ENCODE measurements at regions not wholly inside any gene's neighbourhood (a gene's known extent, or its start where the extent isn't known, plus 50 kb on each side); places are given as distances from the start of the nearest gene placed in this dataset.

DNA sequence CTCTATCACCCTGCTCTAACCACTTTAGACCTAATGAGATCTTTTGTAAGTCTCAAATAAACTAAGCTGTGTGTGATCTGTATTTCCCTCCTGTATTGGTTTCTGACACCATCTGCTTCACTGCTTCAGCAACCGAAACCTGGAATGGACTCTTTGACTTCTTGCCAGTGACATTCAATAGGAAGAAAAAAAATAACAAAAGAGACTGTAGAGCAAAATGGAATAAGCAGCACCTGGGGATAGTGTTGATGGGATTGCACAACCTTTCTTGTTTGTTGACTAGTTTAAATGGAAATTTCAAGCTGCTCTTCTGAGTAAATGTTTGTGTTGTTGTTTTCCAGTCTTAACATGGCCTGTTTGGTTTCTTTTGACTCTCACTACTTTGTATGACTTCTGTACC, 888.6 kb upstream of the SEL1L start:
- no peaks in the 10 kb centered on the region for H3K36me3 Mint-ChIP-seq (ENCODE audit: low read depth)
- H3K4me3 Mint-ChIP-seq: no peak overlapping the region
- ATAC-seq (ENCODE audit: poor library complexity) (no peak), DNase-seq (no peak)
- Histone ChIP-seq H3K4me3 (ENCODE audit: low read length) (no peak overlapping the region), H3K4me1 (ENCODE audit: insufficient read depth, low read length) (no peaks in the 10 kb centered on the region), H3K36me3 (ENCODE audit: insufficient read depth, low read length) (no peaks in the 10 kb centered on the region), H3K9me3 (ENCODE audit: control insufficient read depth in 1 of 2, insufficient read depth in 1 of 2, low read length in 2 of 2) (peaks cover 4 to 8% of the 10 kb centered on the region in 2 experiments), H3K27me3 (ENCODE audit: control insufficient read depth in 1 of 2, insufficient read depth in 2 of 2, low read length in 2 of 2) (no peaks in the 10 kb centered on the region), H3K27ac (ENCODE audit: low read depth in 1 of 2, low read length in 2 of 2) (no peak overlapping the region)
- no peak for TF ChIP-seq CTCF (IDR thresholded peaks at IDR 0.05)
- peaks cover 25% of the 10 kb centered on the region for H3K9me3 Mint-ChIP-seq
- intact Hi-C loops (cut with DNase I, micrococcal nuclease): no loop called here
- H3K27me3 Mint-ChIP-seq: no peaks in the 10 kb centered on the region
- CTCF ChIA-PET: no interaction called here
- POLR2A ChIA-PET: no interaction called here
- no peak overlapping the region for H3K27ac Mint-ChIP-seq
- H3K4me1 Mint-ChIP-seq (ENCODE audit: low read depth): no peaks in the 10 kb centered on the region

DNA sequence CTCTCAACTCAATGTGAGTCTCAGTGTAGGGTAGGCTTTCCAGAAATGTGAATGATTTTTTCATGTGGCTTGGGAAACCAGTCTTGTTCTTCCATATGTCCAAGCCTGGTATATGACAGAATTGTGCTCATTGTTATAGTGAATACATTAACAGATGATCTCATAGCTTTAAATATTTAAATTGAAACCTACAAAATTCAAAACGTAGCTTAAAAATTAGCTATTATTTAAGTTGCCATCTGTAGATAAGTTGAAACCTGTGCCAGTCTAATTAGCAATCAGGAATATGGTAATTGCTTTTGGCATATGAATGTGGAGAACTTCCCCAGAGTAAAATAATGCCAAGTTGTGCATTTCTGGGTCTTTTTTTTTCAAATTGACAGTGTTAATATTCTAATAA, 891.6 kb upstream of the SEL1L start:
- no peak overlapping the region for H3K27ac Mint-ChIP-seq
- Histone ChIP-seq H3K4me3 (ENCODE audit: low read length) (no peak overlapping the region), H3K4me1 (ENCODE audit: insufficient read depth, low read length) (no peaks in the 10 kb centered on the region), H3K36me3 (ENCODE audit: insufficient read depth, low read length) (no peaks in the 10 kb centered on the region), H3K27me3 (ENCODE audit: control insufficient read depth in 1 of 2, insufficient read depth in 2 of 2, low read length in 2 of 2) (no peaks in the 10 kb centered on the region), H3K9me3 (ENCODE audit: control insufficient read depth in 1 of 2, insufficient read depth in 1 of 2, low read length in 2 of 2) (peaks cover 4% of the 10 kb centered on the region in 2 experiments), H3K27ac (ENCODE audit: low read depth in 1 of 2, low read length in 2 of 2) (no peak overlapping the region)
- ATAC-seq (ENCODE audit: poor library complexity): no peak
- no peaks in the 10 kb centered on the region for H3K27me3 Mint-ChIP-seq
- ChIA-PET CTCF (no interaction called here), POLR2A (no interaction called here)
- no peak overlapping the region for H3K4me3 Mint-ChIP-seq
- intact Hi-C loops (cut with DNase I, micrococcal nuclease): no loop called here
- no peak for DNase-seq
- H3K36me3 Mint-ChIP-seq (ENCODE audit: low read depth): no peaks in the 10 kb centered on the region
- no peak for TF ChIP-seq CTCF (IDR thresholded peaks at IDR 0.05)
- no peaks in the 10 kb centered on the region for H3K4me1 Mint-ChIP-seq (ENCODE audit: low read depth)
- peaks cover 18% of the 10 kb centered on the region for H3K9me3 Mint-ChIP-seq

DNA sequence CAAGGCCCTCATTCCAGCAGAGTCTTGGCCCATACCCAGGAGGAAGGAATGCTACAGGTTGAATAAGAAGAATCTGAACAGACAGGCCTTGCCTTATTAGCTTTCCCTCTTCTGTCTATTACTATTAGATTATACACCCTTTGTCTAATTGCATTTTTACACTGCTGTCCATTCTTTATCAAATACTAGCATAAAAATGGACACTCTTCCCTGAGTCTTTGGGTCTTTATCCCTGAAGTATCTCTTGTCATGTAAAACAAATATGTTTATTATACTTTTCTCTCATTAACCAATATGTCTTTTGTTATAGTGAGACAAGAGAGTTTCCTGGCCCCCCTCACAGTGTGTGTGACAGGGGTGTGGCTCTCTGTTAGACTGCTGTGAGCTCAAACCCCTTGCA, 897.4 kb upstream of the SEL1L start:
- H3K4me3 Mint-ChIP-seq: no peak overlapping the region
- intact Hi-C loops (cut with DNase I, micrococcal nuclease): no loop called here

More for the DNA sequence above, 897.4 kb upstream of the SEL1L start:
- no peak overlapping the region for H3K4me3 ChIP-seq (ENCODE audit: low read length)
- Mint-ChIP-seq H3K36me3 (ENCODE audit: low read depth) (no peaks in the 10 kb centered on the region), H3K9me3 (peaks cover 17% of the 10 kb centered on the region), H3K27me3 (no peaks in the 10 kb centered on the region), H3K4me1 (ENCODE audit: low read depth) (no peaks in the 10 kb centered on the region), H3K27ac (no peak overlapping the region)
- H3K27me3 ChIP-seq (ENCODE audit: control insufficient read depth in 1 of 2, insufficient read depth in 2 of 2, low read length in 2 of 2): no peaks in the 10 kb centered on the region
- H3K4me1 ChIP-seq (ENCODE audit: insufficient read depth, low read length): no peaks in the 10 kb centered on the region
- H3K9me3 ChIP-seq (ENCODE audit: control insufficient read depth in 1 of 2, insufficient read depth in 1 of 2, low read length in 2 of 2): peaks cover 0 to 4% of the 10 kb centered on the region in 2 experiments
- TF ChIP-seq CTCF (IDR thresholded peaks at IDR 0.05): no peak
- DNase-seq (no peak), ATAC-seq (ENCODE audit: poor library complexity) (no peak)
- CTCF ChIA-PET: no interaction called here
- no peaks in the 10 kb centered on the region for H3K36me3 ChIP-seq (ENCODE audit: insufficient read depth, low read length)
- POLR2A ChIA-PET: no interaction called here
- no peak overlapping the region for H3K27ac ChIP-seq (ENCODE audit: low read depth in 1 of 2, low read length in 2 of 2)

Measured in CD4-positive, alpha-beta T cell (primary cell).